ENCODE measurements at regions not wholly inside any gene's neighbourhood (a gene's known extent, or its start where the extent isn't known, plus 50 kb on each side); places are given as distances from the start of the nearest gene placed in this dataset.

GRCh38 chr15:94001255-94001801 lies 230.0 kb upstream of the MCTP2 start:
- no peak for DNase-seq

GRCh38 chr15:94000606-94001005 lies 230.8 kb upstream of the MCTP2 start:
- DNase-seq, result no peak

GRCh38 chr15:93997071-93997658 lies 234.2 kb upstream of the MCTP2 start:
- DNase-seq, result no peak

GRCh38 chr15:93989440-93989998 lies 241.8 kb upstream of the MCTP2 start:
- DNase-seq, result no peak

GRCh38 chr15:93987068-93987467 lies 244.3 kb upstream of the MCTP2 start:
- peak in 1 of 2 experiments; percentile 14 for DNase-seq

- DNase-seq, result no peak
These were observed 244.9 kb upstream of the MCTP2 start for GRCh38 chr15:93986400-93986984.

- DNase-seq, result no peak
These were observed 245.4 kb upstream of the MCTP2 start for GRCh38 chr15:93985925-93986324.

- no peak for DNase-seq
These were observed 246.2 kb upstream of the MCTP2 start for GRCh38 chr15:93985176-93985575.

- DNase-seq, result no peak
These were observed 247.8 kb upstream of the MCTP2 start for GRCh38 chr15:93983526-93983925.

GRCh38 chr15:93982226-93982727 lies 249.1 kb upstream of the MCTP2 start:
- no peak for DNase-seq

- no peak for DNase-seq
These were observed 249.7 kb upstream of the MCTP2 start for GRCh38 chr15:93981706-93982105.

GRCh38 chr15:93980261-93980911 lies 251.0 kb upstream of the MCTP2 start:
- DNase-seq, result no peak

- no peak for DNase-seq
These were observed 256.4 kb upstream of the MCTP2 start for GRCh38 chr15:93974804-93975481.

- DNase-seq, result no peak
These were observed 258.1 kb upstream of the MCTP2 start for GRCh38 chr15:93973287-93973686.

- no peak for DNase-seq
These were observed 262.6 kb upstream of the MCTP2 start for GRCh38 chr15:93968773-93969172.

GRCh38 chr15:93965304-93965908 lies 266.0 kb upstream of the MCTP2 start:
- no peak for DNase-seq

- no peak for DNase-seq
These were observed 276.3 kb upstream of the MCTP2 start for GRCh38 chr15:93954985-93955571.

- no peak for DNase-seq
These were observed 282.6 kb upstream of the MCTP2 start for GRCh38 chr15:93948726-93949125.

- DNase-seq, result no peak
These were observed 287.8 kb upstream of the MCTP2 start for GRCh38 chr15:93943586-93943985.

GRCh38 chr15:93942269-93942694 lies 289.1 kb upstream of the MCTP2 start:
- no peak for DNase-seq

- DNase-seq, result no peak
These were observed 289.7 kb upstream of the MCTP2 start for GRCh38 chr15:93941697-93942096.

- DNase-seq, result no peak
These were observed 291.1 kb upstream of the MCTP2 start for GRCh38 chr15:93940226-93940625.
